Chondrocyte (in vitro differentiated cells): ENCODE measurements at regions not wholly inside any gene's neighbourhood (a gene's known extent, or its start where the extent isn't known, plus 50 kb on each side); places are given as distances from the start of the nearest gene placed in this dataset.

Experiments used
- DNase-seq: peaks from one replicate; pipeline ENCODE4 v3.0.0; 2021; ENCODE audit warnings: mixed read lengths, low spot score
- H3K27ac Mint-ChIP-seq: one replicate; pipeline ENCODE4 v1.8.0; 2021; ENCODE audit warnings: mild to moderate bottlenecking, moderate library complexity, mixed read lengths; ENCODE audit not compliant: unreplicated experiment
- H3K27me3 Mint-ChIP-seq: 2 replicates; pipeline ENCODE4 v1.8.0; 2021; ENCODE audit warnings: low read depth, mixed read lengths
- H3K36me3 Mint-ChIP-seq: 2 replicates; pipeline ENCODE4 v1.8.0; 2021; ENCODE audit warnings: low read depth, mixed read lengths
- H3K4me1 Mint-ChIP-seq: 2 replicates; pipeline ENCODE4 v1.8.0; 2021; ENCODE audit warnings: low read depth, mild to moderate bottlenecking, mixed read lengths
- H3K4me3 Mint-ChIP-seq: one replicate; pipeline ENCODE4 v1.8.0; 2021; ENCODE audit warnings: mild to moderate bottlenecking, moderate library complexity, mixed read lengths; ENCODE audit not compliant: unreplicated experiment
- H3K9me3 Mint-ChIP-seq: 2 replicates; pipeline ENCODE4 v1.8.0; 2021; ENCODE audit warnings: low read depth, mixed read lengths
- CTCF ChIP-seq: fragments of 200-600 bp; sonication (generic); IDR thresholded peaks from 2 replicates; pipeline ENCODE4 v1.5.0; 2021; ENCODE audit warnings: antibody characterized with exemption, mild to moderate bottlenecking, moderate library complexity

- Mint-ChIP-seq H3K27me3 (no peaks in the 10 kb centered on the region), H3K4me1 (peaks cover 10% of the 10 kb centered on the region), H3K4me3 (no peak overlapping the region), H3K36me3 (no peaks in the 10 kb centered on the region), H3K27ac (no peak overlapping the region), H3K9me3 (no peaks in the 10 kb centered on the region)
- TF ChIP-seq CTCF, result no peak
- DNase-seq, result no peak
These were observed 133.7 kb upstream of the BCL6 start for GRCh38 chr3:187878772-187879518.

- H3K27me3 Mint-ChIP-seq, result no peaks in the 10 kb centered on the region
- no peaks in the 10 kb centered on the region for H3K9me3 Mint-ChIP-seq
- no peak overlapping the region for H3K4me3 Mint-ChIP-seq
- H3K4me1 Mint-ChIP-seq, result peaks cover 10% of the 10 kb centered on the region
- H3K36me3 Mint-ChIP-seq, result no peaks in the 10 kb centered on the region
- no peak overlapping the region for H3K27ac Mint-ChIP-seq
- TF ChIP-seq CTCF, result no peak
- no peak for DNase-seq
These were observed 135.2 kb upstream of the BCL6 start for GRCh38 chr3:187880441-187880840.

GRCh38 chr3:187880851-187881250, 135.6 kb upstream of the BCL6 start:
- no peak overlapping the region for H3K4me3 Mint-ChIP-seq
- peaks cover 3% of the 10 kb centered on the region for H3K9me3 Mint-ChIP-seq
- H3K4me1 Mint-ChIP-seq, result peaks cover 10% of the 10 kb centered on the region
- no peak for TF ChIP-seq CTCF
- no peaks in the 10 kb centered on the region for H3K27me3 Mint-ChIP-seq
- DNase-seq, result no peak
- no peak overlapping the region for H3K27ac Mint-ChIP-seq
- no peaks in the 10 kb centered on the region for H3K36me3 Mint-ChIP-seq

- no peak for TF ChIP-seq CTCF
- H3K4me3 Mint-ChIP-seq, result no peak overlapping the region
- peaks cover 6% of the 10 kb centered on the region for H3K9me3 Mint-ChIP-seq
- no peaks in the 10 kb centered on the region for H3K27me3 Mint-ChIP-seq
- no peak for DNase-seq
- no peaks in the 10 kb centered on the region for H3K4me1 Mint-ChIP-seq
- no peak overlapping the region for H3K27ac Mint-ChIP-seq
- no peaks in the 10 kb centered on the region for H3K36me3 Mint-ChIP-seq
These were observed 143.4 kb upstream of the BCL6 start for GRCh38 chr3:187888701-187889100.

GRCh38 chr3:187889106-187889505, 143.8 kb upstream of the BCL6 start:
- Mint-ChIP-seq H3K27ac (no peak overlapping the region), H3K4me1 (no peaks in the 10 kb centered on the region), H3K4me3 (no peak overlapping the region), H3K27me3 (no peaks in the 10 kb centered on the region), H3K36me3 (no peaks in the 10 kb centered on the region), H3K9me3 (peaks cover 6% of the 10 kb centered on the region)
- TF ChIP-seq CTCF, result no peak
- no peak for DNase-seq
